A673 (cell line): ENCODE measurements at regions not wholly inside any gene's neighbourhood (a gene's known extent, or its start where the extent isn't known, plus 50 kb on each side); places are given as distances from the start of the nearest gene placed in this dataset.

ENCODE experiments used
- BruUV-seq: library from RNA; stranded (reverse); fragments of 400-500 nt; replicated peaks from 2 replicates; lab custom pipeline; 2021; lab: Mats Ljungman, UMichigan
- CTCF ChIA-PET: fragments of 300-600 bp; sonication (Branson Sonifier 250); formaldehyde crosslinking; loops from one replicate; lab custom pipeline; 2022; ENCODE audit warnings: antibody characterized with exemption; lab: Charles Lee
- POLR2A ChIA-PET: fragments of 300-600 bp; sonication (Branson Sonifier 250); formaldehyde crosslinking; loops from one replicate; lab custom pipeline; 2022; ENCODE audit warnings: antibody characterized with exemption; ENCODE audit not compliant: low non-redundant PET; lab: Charles Lee
- DNase-seq: peaks from one replicate; pipeline ENCODE4 v3.0.0-alpha.2; 2015; ENCODE audit warnings: low spot score
- H3K27ac ChIP-seq: fragments of 200-600 bp; sonication (generic); 2 replicates; pipeline ENCODE4 v1.5.1; 2016; ENCODE audit warnings: mixed run types, low read depth, mild to moderate bottlenecking, mixed read lengths, antibody characterized with exemption, low read length; ENCODE audit not compliant: poor library complexity, severe bottlenecking
- H3K27me3 ChIP-seq: fragments of 200-600 bp; sonication (generic); replicated peaks from 2 replicates; pipeline ENCODE4 v1.6.1; 2017; ENCODE audit warnings: mixed run types, low read depth, mild to moderate bottlenecking, mixed read lengths, antibody characterized with exemption, low read length; ENCODE audit not compliant: insufficient read depth, poor library complexity
- H3K36me3 ChIP-seq: fragments of 200-600 bp; sonication (generic); 2 replicates; pipeline ENCODE4 v1.6.1; 2016; ENCODE audit warnings: mixed run types, mild to moderate bottlenecking, mixed read lengths, antibody characterized with exemption, low read length; ENCODE audit not compliant: insufficient read depth, poor library complexity, severe bottlenecking
- H3K4me1 ChIP-seq: fragments of 200-600 bp; sonication (generic); 2 replicates; pipeline ENCODE4 v1.6.1; 2017; ENCODE audit warnings: mixed run types, mild to moderate bottlenecking, mixed read lengths, antibody characterized with exemption, low read length; ENCODE audit not compliant: insufficient read depth, poor library complexity, severe bottlenecking
- H3K4me3 ChIP-seq: fragments of 200-600 bp; sonication (generic); 2 replicates; pipeline ENCODE4 v1.5.1; 2016; ENCODE audit warnings: low read depth, mixed run types, mild to moderate bottlenecking, mixed read lengths, low read length; ENCODE audit not compliant: poor library complexity, severe bottlenecking
- H3K9me3 ChIP-seq: fragments of 200-600 bp; sonication (generic); 2 replicates; pipeline ENCODE4 v1.6.1; 2016; ENCODE audit warnings: mixed run types, low read depth, mild to moderate bottlenecking, mixed read lengths, antibody characterized with exemption, low read length; ENCODE audit not compliant: poor library complexity, severe bottlenecking
- CTCF ChIP-seq: fragments of 300-800, 200-600 bp; sonication (generic); conservative IDR thresholded peaks from 2 replicates; pipeline ENCODE4 v1.5.1; 2017; ENCODE audit warnings: low read depth, mild to moderate bottlenecking, antibody characterized with exemption, low read length, moderate library complexity, mixed read lengths
- EZH2 ChIP-seq: fragments of 200-600 bp; sonication (generic); IDR thresholded peaks from 2 replicates; pipeline ENCODE4 v1.6.1; 2017; ENCODE audit warnings: borderline replicate concordance, low read depth, mild to moderate bottlenecking, mixed read lengths, antibody characterized with exemption, low read length; ENCODE audit not compliant: poor library complexity, severe bottlenecking
- intact Hi-C: fragments of 100-400 bp; cut with micrococcal nuclease; formaldehyde crosslinking; loops from one replicate; pipeline ENCODE4 v1.10.0; 2022; ENCODE audit not compliant: unreplicated experiment

- no peak overlapping the region for H3K4me3 ChIP-seq
- ChIA-PET CTCF (no interaction called here), POLR2A (no interaction called here)
- BruUV-seq: no TSS peak
- no peaks in the 10 kb centered on the region for H3K27me3 ChIP-seq
- intact Hi-C loops: no loop called here
- H3K4me1 ChIP-seq: no peaks in the 10 kb centered on the region
- H3K9me3 ChIP-seq: no peaks in the 10 kb centered on the region
- no peak for DNase-seq
- no peaks in the 10 kb centered on the region for H3K36me3 ChIP-seq
- no peak overlapping the region for H3K27ac ChIP-seq
- TF ChIP-seq CTCF (no peak), EZH2 (no peak)
Measured at GRCh38 chr7:46349490-46349889, 428.4 kb upstream of the IGFBP3 start.

DNA sequence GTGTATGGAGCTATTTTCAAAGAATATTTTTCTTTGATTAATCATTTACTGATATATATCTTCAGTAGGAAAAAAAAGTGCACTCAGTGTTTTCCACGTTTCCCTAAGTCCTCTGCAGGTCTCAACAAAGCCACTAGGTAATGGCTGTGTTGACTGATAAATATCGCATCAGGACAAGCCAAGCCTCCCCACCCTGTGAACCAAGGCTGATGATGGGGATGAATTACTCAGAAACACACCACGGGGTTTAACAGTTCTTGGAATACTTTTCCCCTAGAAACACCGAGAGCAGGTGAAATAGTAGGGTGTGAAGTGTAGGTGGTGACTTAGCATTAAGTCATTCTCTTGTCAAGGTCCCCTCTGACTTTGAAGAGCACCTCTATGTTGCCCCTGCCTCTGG lies 423.5 kb upstream of the IGFBP3 start:
- Histone ChIP-seq H3K36me3 (no peaks in the 10 kb centered on the region), H3K27ac (no peak overlapping the region), H3K4me3 (no peak overlapping the region), H3K4me1 (no peaks in the 10 kb centered on the region), H3K27me3 (no peaks in the 10 kb centered on the region), H3K9me3 (no peaks in the 10 kb centered on the region)
- BruUV-seq: no TSS peak
- CTCF ChIA-PET: no interaction called here
- POLR2A ChIA-PET: no interaction called here
- intact Hi-C loops: no loop called here
- no peak for DNase-seq
- TF ChIP-seq EZH2: no peak
- no peak for TF ChIP-seq CTCF

DNA sequence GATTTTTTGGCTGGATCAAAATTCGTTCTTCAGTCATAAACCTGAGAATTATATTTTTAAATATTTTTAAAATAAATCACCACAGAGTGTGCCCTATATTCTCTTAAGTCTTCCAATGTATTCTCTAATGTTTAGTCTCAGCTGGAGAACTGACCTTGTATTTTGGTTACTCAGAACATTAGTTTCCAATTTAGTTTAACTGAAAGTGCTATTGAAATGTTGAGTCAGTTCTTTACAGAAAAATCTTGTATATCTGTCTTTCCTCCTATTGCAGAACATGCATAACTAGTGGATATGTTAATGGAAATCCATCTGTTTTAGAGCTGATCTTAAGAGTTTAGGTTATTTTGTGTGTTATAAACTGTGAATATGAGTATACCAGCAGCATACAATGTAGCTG lies 422.7 kb upstream of the IGFBP3 start:
- ChIA-PET CTCF (no interaction called here), POLR2A (no interaction called here)
- no TSS peak for BruUV-seq

More for the DNA sequence above, 422.7 kb upstream of the IGFBP3 start:
- no peak overlapping the region for H3K4me3 ChIP-seq
- no peaks in the 10 kb centered on the region for H3K36me3 ChIP-seq
- H3K27me3 ChIP-seq: no peaks in the 10 kb centered on the region
- no peaks in the 10 kb centered on the region for H3K9me3 ChIP-seq
- H3K4me1 ChIP-seq: no peaks in the 10 kb centered on the region
- TF ChIP-seq EZH2 (no peak), CTCF (no peak)
- DNase-seq: no peak
- H3K27ac ChIP-seq: no peak overlapping the region
- intact Hi-C loops: no loop called here
